Panc1 (cell line): ENCODE measurements at regions not wholly inside any gene's neighbourhood (a gene's known extent, or its start where the extent isn't known, plus 50 kb on each side); places are given as distances from the start of the nearest gene placed in this dataset.

Source experiments
- CTCF ChIP-seq: fragments of 450-650 bp; IDR thresholded peaks from 2 replicates; pipeline ENCODE4 v1.5.1; 2017; ENCODE audit warnings: mild to moderate bottlenecking
- POLR2AphosphoS5 ChIP-seq: IDR thresholded peaks from 2 replicates; pipeline ENCODE4 v1.6.1; 2012; ENCODE audit warnings: mild to moderate bottlenecking, low read depth, low read length, moderate library complexity
- SIN3A ChIP-seq: IDR thresholded peaks from 2 replicates; pipeline ENCODE4 v1.6.1; 2012; ENCODE audit warnings: low read depth, mild to moderate bottlenecking, low read length, moderate library complexity, borderline replicate concordance; ENCODE audit not compliant: insufficient read depth
- TCF7L2 ChIP-seq: IDR thresholded peaks from 2 replicates; pipeline ENCODE4 v1.6.1; 2011; ENCODE audit warnings: mild to moderate bottlenecking, low read depth, low read length, inconsistent platforms

GRCh38 chr18:66999003-66999402 lies 395.1 kb upstream of the CDH19 start:
- TF ChIP-seq CTCF (no peak), POLR2AphosphoS5 (no peak), TCF7L2 (no peak), SIN3A (no peak)
